Activated CD4-positive, alpha-beta T cell treated with anti-CD3 and anti-CD28 coated beads for 48 hours (primary cell): ENCODE measurements at regions not wholly inside any gene's neighbourhood (a gene's known extent, or its start where the extent isn't known, plus 50 kb on each side); places are given as distances from the start of the nearest gene placed in this dataset.
"Not testable (repeated sequence)": the region's sequence is repeated elsewhere in the genome, so short reads cannot be mapped to it uniquely, and the experiment has no call there.

Source experiments
- DNase-seq: peaks from one replicate; pipeline ENCODE4 v3.0.0-alpha.2; 2020

- no peak for DNase-seq
These were observed 283.2 kb upstream of the CELF2 start for GRCh38 chr10:10734356-10735064.

- DNase-seq, result no peak
These were observed 272.4 kb upstream of the CELF2 start for GRCh38 chr10:10745291-10745690.

GRCh38 chr10:10755490-10755889, 262.2 kb upstream of the CELF2 start:
- no peak for DNase-seq

GRCh38 chr10:10758306-10758705, 259.4 kb upstream of the CELF2 start:
- no peak for DNase-seq

- DNase-seq, result not testable (repeated sequence)
These were observed 257.9 kb upstream of the CELF2 start for GRCh38 chr10:10759806-10760205.

- DNase-seq, result no peak
These were observed 252.7 kb upstream of the CELF2 start for GRCh38 chr10:10765017-10765416.

GRCh38 chr10:10772411-10772810, 245.3 kb upstream of the CELF2 start:
- no peak for DNase-seq

- DNase-seq, result no peak
These were observed 244.7 kb upstream of the CELF2 start for GRCh38 chr10:10772874-10773508.

GRCh38 chr10:10774416-10774815, 243.3 kb upstream of the CELF2 start:
- DNase-seq, result no peak

- DNase-seq, result no peak
These were observed 241.3 kb upstream of the CELF2 start for GRCh38 chr10:10776363-10776762.

- no peak for DNase-seq
These were observed 240.4 kb upstream of the CELF2 start for GRCh38 chr10:10777279-10777678.

- no peak for DNase-seq
These were observed 239.9 kb upstream of the CELF2 start for GRCh38 chr10:10777723-10778122.

GRCh38 chr10:10778959-10779358, 238.7 kb upstream of the CELF2 start:
- DNase-seq, result no peak

GRCh38 chr10:10779511-10779910, 238.2 kb upstream of the CELF2 start:
- DNase-seq, result no peak

- no peak for DNase-seq
These were observed 236.9 kb upstream of the CELF2 start for GRCh38 chr10:10780746-10781145.

GRCh38 chr10:10782603-10783002, 235.1 kb upstream of the CELF2 start:
- DNase-seq, result no peak

- DNase-seq, result no peak
These were observed 232.0 kb upstream of the CELF2 start for GRCh38 chr10:10785627-10786026.

- DNase-seq, result no peak
These were observed 231.3 kb upstream of the CELF2 start for GRCh38 chr10:10786109-10787090.

- no peak for DNase-seq
These were observed 230.1 kb upstream of the CELF2 start for GRCh38 chr10:10787586-10787985.

GRCh38 chr10:10788761-10789160, 228.9 kb upstream of the CELF2 start:
- no peak for DNase-seq

- no peak for DNase-seq
These were observed 225.8 kb upstream of the CELF2 start for GRCh38 chr10:10791869-10792268.

GRCh38 chr10:10792681-10793080, 225.0 kb upstream of the CELF2 start:
- DNase-seq, result no peak

- no peak for DNase-seq
These were observed 223.6 kb upstream of the CELF2 start for GRCh38 chr10:10794046-10794445.

- no peak for DNase-seq
These were observed 222.9 kb upstream of the CELF2 start for GRCh38 chr10:10794791-10795191.
